CD1c-positive myeloid dendritic cell (primary cell): ENCODE measurements at regions not wholly inside any gene's neighbourhood (a gene's known extent, or its start where the extent isn't known, plus 50 kb on each side); places are given as distances from the start of the nearest gene placed in this dataset.

ENCODE experiments used
- DNase-seq: peaks from one replicate; pipeline ENCODE4 v3.0.0-alpha.2; 2016; ENCODE audit errors: extremely low spot score

GRCh38 chr1:5660141-5660935 is 331.9 kb downstream of the NPHP4 start:
- no peak for DNase-seq

- DNase-seq, result no peak
These were observed 332.6 kb downstream of the NPHP4 start for GRCh38 chr1:5659606-5660005.

GRCh38 chr1:5658340-5659316 is 333.6 kb downstream of the NPHP4 start:
- DNase-seq, result no peak

GRCh38 chr1:5651964-5652821 is 340.0 kb downstream of the NPHP4 start:
- no peak for DNase-seq

- no peak for DNase-seq
These were observed 340.8 kb downstream of the NPHP4 start for GRCh38 chr1:5651473-5651872.

GRCh38 chr1:5651027-5651410 is 341.2 kb downstream of the NPHP4 start:
- DNase-seq, result no peak

- DNase-seq, result no peak
These were observed 341.8 kb downstream of the NPHP4 start for GRCh38 chr1:5650283-5651026.

GRCh38 chr1:5649795-5650194 is 342.4 kb downstream of the NPHP4 start:
- DNase-seq, result no peak

GRCh38 chr1:5649166-5649551 is 343.1 kb downstream of the NPHP4 start:
- no peak for DNase-seq

GRCh38 chr1:5648410-5649165 is 343.6 kb downstream of the NPHP4 start:
- no peak for DNase-seq

- DNase-seq, result no peak
These were observed 345.0 kb downstream of the NPHP4 start for GRCh38 chr1:5647234-5647633.

GRCh38 chr1:5646486-5647149 is 345.6 kb downstream of the NPHP4 start:
- no peak for DNase-seq

GRCh38 chr1:5645929-5646328 is 346.3 kb downstream of the NPHP4 start:
- no peak for DNase-seq

- DNase-seq, result no peak
These were observed 347.2 kb downstream of the NPHP4 start for GRCh38 chr1:5645135-5645399.

- no peak for DNase-seq
These were observed 347.7 kb downstream of the NPHP4 start for GRCh38 chr1:5644281-5645134.

GRCh38 chr1:5643360-5644107 is 348.7 kb downstream of the NPHP4 start:
- DNase-seq, result no peak

- DNase-seq, result no peak
These were observed 351.4 kb downstream of the NPHP4 start for GRCh38 chr1:5640845-5641244.

- DNase-seq, result no peak
These were observed 353.0 kb downstream of the NPHP4 start for GRCh38 chr1:5639106-5639722.
